ENCODE measurements at regions not wholly inside any gene's neighbourhood (a gene's known extent, or its start where the extent isn't known, plus 50 kb on each side); places are given as distances from the start of the nearest gene placed in this dataset.

- no peak overlapping the region for H3K27ac ChIP-seq (ENCODE audit: low read depth)
- Mint-ChIP-seq H3K36me3 (ENCODE audit: low read depth) (peaks cover 43% of the 10 kb centered on the region), H3K4me1 (no peaks in the 10 kb centered on the region), H3K27ac (no peak overlapping the region), H3K4me3 (no peak overlapping the region), H3K9me3 (peaks cover 96% of the 10 kb centered on the region), H3K27me3 (ENCODE audit: insufficient read depth, low read depth, poor library complexity) (peaks cover 2% of the 10 kb centered on the region)
- H3F3A ChIP-seq (replicated peaks; ENCODE audit: low read depth), result no peaks in the 10 kb centered on the region
- no peak for DNase-seq (ENCODE audit: low spot score)
- no peaks in the 10 kb centered on the region for H3K27me3 ChIP-seq (ENCODE audit: insufficient read depth)
- H3K4me1 ChIP-seq (ENCODE audit: insufficient read depth), result no peaks in the 10 kb centered on the region
- H3K79me2 ChIP-seq (replicated peaks; ENCODE audit: insufficient read depth), result no peaks in the 10 kb centered on the region
- no peaks in the 10 kb centered on the region for H4K20me1 ChIP-seq (replicated peaks; ENCODE audit: insufficient read depth)
- H2AFZ ChIP-seq, result no peak overlapping the region
- no peaks in the 10 kb centered on the region for H3K9me2 ChIP-seq (ENCODE audit: insufficient read depth)
- no peak overlapping the region for H3K4me3 ChIP-seq
- H3K36me3 ChIP-seq (ENCODE audit: insufficient read depth), result no peaks in the 10 kb centered on the region
- no peak overlapping the region for H3K4me2 ChIP-seq
- TF ChIP-seq POLR2AphosphoS5 (IDR thresholded peaks at IDR 0.05; ENCODE audit: low read depth), result no peak
- no peak for TF ChIP-seq JUNB (IDR thresholded peaks at IDR 0.05; ENCODE audit: unreplicated experiment)
- no peak for TF ChIP-seq ZNF114 (CRISPR knock-in tag; IDR thresholded peaks at IDR 0.05)
- TF ChIP-seq STAT1 (IDR thresholded peaks at IDR 0.05; ENCODE audit: unreplicated experiment), result no peak
- no peak for TF ChIP-seq ZNF331 (CRISPR knock-in tag; IDR thresholded peaks at IDR 0.05; ENCODE audit: low read depth)
- no peak for TF ChIP-seq NANOG (IDR thresholded peaks at IDR 0.05; ENCODE audit: borderline replicate concordance)
- TF ChIP-seq EZH2phosphoT487 (IDR thresholded peaks at IDR 0.05; ENCODE audit: unreplicated experiment), result no peak
- TF ChIP-seq, protein P1, sequence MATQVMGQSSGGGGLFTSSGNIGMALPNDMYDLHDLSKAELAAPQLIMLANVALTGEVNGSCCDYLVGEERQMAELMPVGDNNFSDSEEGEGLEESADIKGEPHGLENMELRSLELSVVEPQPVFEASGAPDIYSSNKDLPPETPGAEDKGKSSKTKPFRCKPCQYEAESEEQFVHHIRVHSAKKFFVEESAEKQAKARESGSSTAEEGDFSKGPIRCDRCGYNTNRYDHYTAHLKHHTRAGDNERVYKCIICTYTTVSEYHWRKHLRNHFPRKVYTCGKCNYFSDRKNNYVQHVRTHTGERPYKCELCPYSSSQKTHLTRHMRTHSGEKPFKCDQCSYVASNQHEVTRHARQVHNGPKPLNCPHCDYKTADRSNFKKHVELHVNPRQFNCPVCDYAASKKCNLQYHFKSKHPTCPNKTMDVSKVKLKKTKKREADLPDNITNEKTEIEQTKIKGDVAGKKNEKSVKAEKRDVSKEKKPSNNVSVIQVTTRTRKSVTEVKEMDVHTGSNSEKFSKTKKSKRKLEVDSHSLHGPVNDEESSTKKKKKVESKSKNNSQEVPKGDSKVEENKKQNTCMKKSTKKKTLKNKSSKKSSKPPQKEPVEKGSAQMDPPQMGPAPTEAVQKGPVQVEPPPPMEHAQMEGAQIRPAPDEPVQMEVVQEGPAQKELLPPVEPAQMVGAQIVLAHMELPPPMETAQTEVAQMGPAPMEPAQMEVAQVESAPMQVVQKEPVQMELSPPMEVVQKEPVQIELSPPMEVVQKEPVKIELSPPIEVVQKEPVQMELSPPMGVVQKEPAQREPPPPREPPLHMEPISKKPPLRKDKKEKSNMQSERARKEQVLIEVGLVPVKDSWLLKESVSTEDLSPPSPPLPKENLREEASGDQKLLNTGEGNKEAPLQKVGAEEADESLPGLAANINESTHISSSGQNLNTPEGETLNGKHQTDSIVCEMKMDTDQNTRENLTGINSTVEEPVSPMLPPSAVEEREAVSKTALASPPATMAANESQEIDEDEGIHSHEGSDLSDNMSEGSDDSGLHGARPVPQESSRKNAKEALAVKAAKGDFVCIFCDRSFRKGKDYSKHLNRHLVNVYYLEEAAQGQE (IDR thresholded peaks at IDR 0.05; ENCODE audit: unreplicated experiment), result no peak
- no peak for ATAC-seq
Measured at GRCh38 chr12:127820271-127820670, 446.7 kb upstream of the TMEM132C start.

DNA sequence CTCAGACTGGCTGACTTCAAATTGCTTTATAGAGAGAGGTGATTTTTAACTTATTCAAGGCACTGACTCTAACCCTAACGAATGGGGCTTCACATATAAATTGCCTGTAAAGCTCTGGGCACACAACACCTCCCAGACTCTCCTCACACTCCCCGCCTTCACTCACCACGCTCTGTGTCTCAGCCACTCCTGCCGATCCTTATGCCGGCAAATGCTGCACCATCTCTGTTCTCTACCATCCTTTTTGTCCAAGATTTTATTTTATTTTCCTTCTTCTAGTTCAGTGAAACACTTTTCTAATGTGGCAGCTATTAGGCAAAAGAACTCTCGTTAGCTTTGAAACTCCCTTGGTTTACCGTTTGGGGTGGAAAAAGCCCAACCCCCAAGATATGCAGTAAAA, 446.1 kb upstream of the TMEM132C start:
- no peak overlapping the region for H2AFZ ChIP-seq
- H3K36me3 ChIP-seq (ENCODE audit: insufficient read depth), result no peaks in the 10 kb centered on the region
- no peaks in the 10 kb centered on the region for H3K9me2 ChIP-seq (ENCODE audit: insufficient read depth)
- no peak for ATAC-seq
- Mint-ChIP-seq H3K4me3 (no peak overlapping the region), H3K9me3 (peaks cover 96% of the 10 kb centered on the region), H3K36me3 (ENCODE audit: low read depth) (peaks cover 47% of the 10 kb centered on the region), H3K4me1 (no peaks in the 10 kb centered on the region), H3K27me3 (ENCODE audit: insufficient read depth, low read depth, poor library complexity) (peaks cover 2% of the 10 kb centered on the region), H3K27ac (no peak overlapping the region)
- no peak overlapping the region for H3K4me2 ChIP-seq
- H3K79me2 ChIP-seq (replicated peaks; ENCODE audit: insufficient read depth), result no peaks in the 10 kb centered on the region
- no peaks in the 10 kb centered on the region for H3F3A ChIP-seq (replicated peaks; ENCODE audit: low read depth)
- no peaks in the 10 kb centered on the region for H3K4me1 ChIP-seq (ENCODE audit: insufficient read depth)
- no peaks in the 10 kb centered on the region for H3K27me3 ChIP-seq (ENCODE audit: insufficient read depth)
- no peaks in the 10 kb centered on the region for H4K20me1 ChIP-seq (replicated peaks; ENCODE audit: insufficient read depth)
- H3K27ac ChIP-seq (ENCODE audit: low read depth), result no peak overlapping the region
- DNase-seq (ENCODE audit: low spot score), result no peak
- no peak overlapping the region for H3K4me3 ChIP-seq
- no peak for TF ChIP-seq CREB1 (CRISPR knock-in tag; IDR thresholded peaks at IDR 0.05; ENCODE audit: low read depth)
- TF ChIP-seq, protein P1 (IDR thresholded peaks at IDR 0.05; ENCODE audit: unreplicated experiment), result no peak
- TF ChIP-seq, protein P2, sequence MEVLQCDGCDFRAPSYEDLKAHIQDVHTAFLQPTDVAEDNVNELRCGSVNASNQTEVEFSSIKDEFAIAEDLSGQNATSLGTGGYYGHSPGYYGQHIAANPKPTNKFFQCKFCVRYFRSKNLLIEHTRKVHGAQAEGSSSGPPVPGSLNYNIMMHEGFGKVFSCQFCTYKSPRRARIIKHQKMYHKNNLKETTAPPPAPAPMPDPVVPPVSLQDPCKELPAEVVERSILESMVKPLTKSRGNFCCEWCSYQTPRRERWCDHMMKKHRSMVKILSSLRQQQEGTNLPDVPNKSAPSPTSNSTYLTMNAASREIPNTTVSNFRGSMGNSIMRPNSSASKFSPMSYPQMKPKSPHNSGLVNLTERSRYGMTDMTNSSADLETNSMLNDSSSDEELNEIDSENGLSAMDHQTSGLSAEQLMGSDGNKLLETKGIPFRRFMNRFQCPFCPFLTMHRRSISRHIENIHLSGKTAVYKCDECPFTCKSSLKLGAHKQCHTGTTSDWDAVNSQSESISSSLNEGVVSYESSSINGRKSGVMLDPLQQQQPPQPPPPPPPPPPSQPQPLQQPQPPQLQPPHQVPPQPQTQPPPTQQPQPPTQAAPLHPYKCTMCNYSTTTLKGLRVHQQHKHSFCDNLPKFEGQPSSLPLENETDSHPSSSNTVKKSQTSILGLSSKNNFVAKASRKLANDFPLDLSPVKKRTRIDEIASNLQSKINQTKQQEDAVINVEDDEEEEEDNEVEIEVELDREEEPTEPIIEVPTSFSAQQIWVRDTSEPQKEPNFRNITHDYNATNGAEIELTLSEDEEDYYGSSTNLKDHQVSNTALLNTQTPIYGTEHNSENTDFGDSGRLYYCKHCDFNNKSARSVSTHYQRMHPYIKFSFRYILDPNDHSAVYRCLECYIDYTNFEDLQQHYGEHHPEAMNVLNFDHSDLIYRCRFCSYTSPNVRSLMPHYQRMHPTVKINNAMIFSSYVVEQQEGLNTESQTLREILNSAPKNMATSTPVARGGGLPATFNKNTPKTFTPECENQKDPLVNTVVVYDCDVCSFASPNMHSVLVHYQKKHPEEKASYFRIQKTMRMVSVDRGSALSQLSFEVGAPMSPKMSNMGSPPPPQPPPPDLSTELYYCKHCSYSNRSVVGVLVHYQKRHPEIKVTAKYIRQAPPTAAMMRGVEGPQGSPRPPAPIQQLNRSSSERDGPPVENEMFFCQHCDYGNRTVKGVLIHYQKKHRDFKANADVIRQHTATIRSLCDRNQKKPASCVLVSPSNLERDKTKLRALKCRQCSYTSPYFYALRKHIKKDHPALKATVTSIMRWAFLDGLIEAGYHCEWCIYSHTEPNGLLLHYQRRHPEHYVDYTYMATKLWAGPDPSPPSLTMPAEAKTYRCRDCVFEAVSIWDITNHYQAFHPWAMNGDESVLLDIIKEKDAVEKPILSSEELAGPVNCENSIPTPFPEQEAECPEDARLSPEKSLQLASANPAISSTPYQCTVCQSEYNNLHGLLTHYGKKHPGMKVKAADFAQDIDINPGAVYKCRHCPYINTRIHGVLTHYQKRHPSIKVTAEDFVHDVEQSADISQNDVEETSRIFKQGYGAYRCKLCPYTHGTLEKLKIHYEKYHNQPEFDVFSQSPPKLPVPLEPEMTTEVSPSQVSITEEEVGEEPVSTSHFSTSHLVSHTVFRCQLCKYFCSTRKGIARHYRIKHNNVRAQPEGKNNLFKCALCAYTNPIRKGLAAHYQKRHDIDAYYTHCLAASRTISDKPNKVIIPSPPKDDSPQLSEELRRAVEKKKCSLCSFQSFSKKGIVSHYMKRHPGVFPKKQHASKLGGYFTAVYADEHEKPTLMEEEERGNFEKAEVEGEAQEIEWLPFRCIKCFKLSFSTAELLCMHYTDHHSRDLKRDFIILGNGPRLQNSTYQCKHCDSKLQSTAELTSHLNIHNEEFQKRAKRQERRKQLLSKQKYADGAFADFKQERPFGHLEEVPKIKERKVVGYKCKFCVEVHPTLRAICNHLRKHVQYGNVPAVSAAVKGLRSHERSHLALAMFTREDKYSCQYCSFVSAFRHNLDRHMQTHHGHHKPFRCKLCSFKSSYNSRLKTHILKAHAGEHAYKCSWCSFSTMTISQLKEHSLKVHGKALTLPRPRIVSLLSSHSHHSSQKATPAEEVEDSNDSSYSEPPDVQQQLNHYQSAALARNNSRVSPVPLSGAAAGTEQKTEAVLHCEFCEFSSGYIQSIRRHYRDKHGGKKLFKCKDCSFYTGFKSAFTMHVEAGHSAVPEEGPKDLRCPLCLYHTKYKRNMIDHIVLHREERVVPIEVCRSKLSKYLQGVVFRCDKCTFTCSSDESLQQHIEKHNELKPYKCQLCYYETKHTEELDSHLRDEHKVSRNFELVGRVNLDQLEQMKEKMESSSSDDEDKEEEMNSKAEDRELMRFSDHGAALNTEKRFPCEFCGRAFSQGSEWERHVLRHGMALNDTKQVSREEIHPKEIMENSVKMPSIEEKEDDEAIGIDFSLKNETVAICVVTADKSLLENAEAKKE (CRISPR knock-in tag; IDR thresholded peaks at IDR 0.05), result no peak
- TF ChIP-seq JUNB (IDR thresholded peaks at IDR 0.05; ENCODE audit: unreplicated experiment), result no peak
